Mesendoderm (in vitro differentiated cells): ENCODE measurements at regions not wholly inside any gene's neighbourhood (a gene's known extent, or its start where the extent isn't known, plus 50 kb on each side); places are given as distances from the start of the nearest gene placed in this dataset.

ENCODE experiments used
- DNase-seq: peaks from one replicate; pipeline ENCODE4 v3.0.0; 2013
- H2AK5ac ChIP-seq: 2 replicates; pipeline ENCODE4 v1.6.1; 2013; ENCODE audit warnings: low read length, inconsistent platforms
- H2BK120ac ChIP-seq: 2 replicates; pipeline ENCODE4 v1.6.1; 2013; ENCODE audit warnings: low read depth, mild to moderate bottlenecking, low read length, moderate library complexity, mixed read lengths
- H2BK15ac ChIP-seq: replicated peaks from 2 replicates; pipeline ENCODE4 v1.6.1; 2013; ENCODE audit warnings: low read depth, mild to moderate bottlenecking, moderate library complexity
- H2BK5ac ChIP-seq: 2 replicates; pipeline ENCODE4 v1.6.1; 2013; ENCODE audit warnings: low read length, inconsistent platforms
- H3K18ac ChIP-seq: 2 replicates; pipeline ENCODE4 v1.6.1; 2013; ENCODE audit warnings: mild to moderate bottlenecking, low read length, mixed read lengths
- H3K23ac ChIP-seq: one replicate; pipeline ENCODE4 v1.6.1; 2013; ENCODE audit warnings: low read length
- H3K27ac ChIP-seq: 2 replicates; pipeline ENCODE4 v1.5.1; 2013; ENCODE audit warnings: low read depth, mild to moderate bottlenecking, inconsistent platforms, low read length, moderate library complexity
- H3K27me3 ChIP-seq: 2 replicates; pipeline ENCODE4 v1.6.1; 2013; ENCODE audit warnings: low read length, control low read depth, mild to moderate bottlenecking, inconsistent platforms; ENCODE audit not compliant: insufficient read depth, poor library complexity
- H3K36me3 ChIP-seq: 2 replicates; pipeline ENCODE4 v1.6.1; 2013; ENCODE audit warnings: low read length, inconsistent platforms; ENCODE audit not compliant: control insufficient read depth, insufficient read depth
- H3K4ac ChIP-seq: one replicate; pipeline ENCODE4 v1.6.1; 2013; ENCODE audit warnings: low read depth, mild to moderate bottlenecking, low read length, moderate library complexity
- H3K4me1 ChIP-seq: 2 replicates; pipeline ENCODE4 v1.6.1; 2013; ENCODE audit warnings: low read depth, low read length, inconsistent platforms; ENCODE audit not compliant: control insufficient read depth
- H3K4me2 ChIP-seq: 2 replicates; pipeline ENCODE4 v1.6.1; 2013; ENCODE audit warnings: low read length
- H3K4me3 ChIP-seq: 2 replicates; pipeline ENCODE4 v1.5.1; 2013; ENCODE audit warnings: mild to moderate bottlenecking, low read length
- H3K56ac ChIP-seq: one replicate; pipeline ENCODE4 v1.6.1; 2013; ENCODE audit warnings: low read length
- H3K79me1 ChIP-seq: 2 replicates; pipeline ENCODE4 v1.6.1; 2013; ENCODE audit warnings: low read length, inconsistent platforms
- H3K79me2 ChIP-seq: 2 replicates; pipeline ENCODE4 v1.6.1; 2013; ENCODE audit warnings: mild to moderate bottlenecking, low read length; ENCODE audit not compliant: control insufficient read depth, insufficient read depth
- H3K9ac ChIP-seq: 2 replicates; pipeline ENCODE4 v1.6.1; 2013; ENCODE audit warnings: low read length, inconsistent platforms
- H4K5ac ChIP-seq: one replicate; pipeline ENCODE4 v1.6.1; 2013; ENCODE audit warnings: low read length
- H4K8ac ChIP-seq: one replicate; pipeline ENCODE4 v1.6.1; 2013; ENCODE audit warnings: low read depth, mild to moderate bottlenecking, control low read depth, low read length, moderate library complexity
- WGBS: extraction: QIAGEN DNeasy Blood & Tissue Kit; methylation state at CpG from one replicate; pipeline ENCODE4 v1.1.7; 2013; ENCODE audit warnings: low lambda C conversion rate, missing lambda C conversion rate; ENCODE audit not compliant: insufficient coverage; ENCODE audit errors: extremely low coverage; 5-methylcytosine and 5-hydroxymethylcytosine counted together

- H4K8ac ChIP-seq: no peak overlapping the region
- no peak overlapping the region for H2BK15ac ChIP-seq
- H3K4me1 ChIP-seq: no peaks in the 10 kb centered on the region
- no peak overlapping the region for H3K27ac ChIP-seq
- H2AK5ac ChIP-seq: no peak overlapping the region
- no peak overlapping the region for H2BK5ac ChIP-seq
- no peak overlapping the region for H3K9ac ChIP-seq
- H3K23ac ChIP-seq: no peak overlapping the region
- H3K36me3 ChIP-seq: no peaks in the 10 kb centered on the region
- no peak overlapping the region for H2BK120ac ChIP-seq
- no CpG with 5 or more reads among the region's 2 CpGs for WGBS
- H3K18ac ChIP-seq: no peak overlapping the region
- H3K56ac ChIP-seq: no peak overlapping the region
- H3K79me2 ChIP-seq: no peaks in the 10 kb centered on the region
- no peak overlapping the region for H3K4me3 ChIP-seq
- H3K4me2 ChIP-seq: no peak overlapping the region
- no peaks in the 10 kb centered on the region for H3K79me1 ChIP-seq
- H4K5ac ChIP-seq: no peak overlapping the region
- DNase-seq: peak; percentile 66
- no peaks in the 10 kb centered on the region for H3K27me3 ChIP-seq
- H3K4ac ChIP-seq: no peak overlapping the region
Measured at GRCh38 chr3:180116658-180117057, 79.9 kb upstream of the PEX5L start.

GRCh38 chr3:180117381-180118163, 80.8 kb upstream of the PEX5L start:
- H2BK5ac ChIP-seq: no peak overlapping the region
- no peaks in the 10 kb centered on the region for H3K4me1 ChIP-seq
- DNase-seq: no peak
- no peak overlapping the region for H3K27ac ChIP-seq
- H3K18ac ChIP-seq: no peak overlapping the region
- no peak overlapping the region for H4K5ac ChIP-seq
- no peak overlapping the region for H3K4ac ChIP-seq
- no peak overlapping the region for H3K9ac ChIP-seq
- no peak overlapping the region for H4K8ac ChIP-seq
- H3K23ac ChIP-seq: no peak overlapping the region
- H3K56ac ChIP-seq: no peak overlapping the region
- no peak overlapping the region for H2AK5ac ChIP-seq
- no peak overlapping the region for H2BK120ac ChIP-seq
- no peak overlapping the region for H3K4me2 ChIP-seq
- H3K79me1 ChIP-seq: no peaks in the 10 kb centered on the region
- no peak overlapping the region for H3K4me3 ChIP-seq
- H3K36me3 ChIP-seq: no peaks in the 10 kb centered on the region
- no peaks in the 10 kb centered on the region for H3K27me3 ChIP-seq
- H3K79me2 ChIP-seq: no peaks in the 10 kb centered on the region
- WGBS: no CpG with 5 or more reads among the region's 11 CpGs
- H2BK15ac ChIP-seq: no peak overlapping the region

GRCh38 chr3:180119567-180119966, 82.8 kb upstream of the PEX5L start:
- Histone ChIP-seq H2AK5ac (no peak overlapping the region), H3K79me1 (no peaks in the 10 kb centered on the region), H3K9ac (no peak overlapping the region), H4K8ac (no peak overlapping the region), H3K27ac (no peak overlapping the region), H3K4me1 (no peaks in the 10 kb centered on the region), H4K5ac (no peak overlapping the region), H3K4me2 (no peak overlapping the region), H2BK120ac (no peak overlapping the region), H3K56ac (no peak overlapping the region), H3K79me2 (no peaks in the 10 kb centered on the region), H3K36me3 (no peaks in the 10 kb centered on the region), H3K4ac (no peak overlapping the region), H2BK15ac (no peak overlapping the region), H3K27me3 (no peaks in the 10 kb centered on the region), H3K23ac (no peak overlapping the region), H3K18ac (no peak overlapping the region), H3K4me3 (no peak overlapping the region), H2BK5ac (no peak overlapping the region)
- no CpG with 5 or more reads among the region's 1 CpG for WGBS
- DNase-seq: no peak

- Histone ChIP-seq H3K4me1 (no peaks in the 10 kb centered on the region), H3K4ac (no peak overlapping the region), H2AK5ac (no peak overlapping the region), H2BK15ac (no peak overlapping the region), H4K5ac (no peak overlapping the region), H3K56ac (no peak overlapping the region), H2BK5ac (no peak overlapping the region), H3K4me3 (no peak overlapping the region), H4K8ac (no peak overlapping the region), H3K4me2 (no peak overlapping the region), H3K79me1 (no peaks in the 10 kb centered on the region), H3K23ac (no peak overlapping the region), H3K36me3 (no peaks in the 10 kb centered on the region), H3K9ac (no peak overlapping the region), H3K27me3 (no peaks in the 10 kb centered on the region), H3K79me2 (no peaks in the 10 kb centered on the region), H3K27ac (no peak overlapping the region), H3K18ac (no peak overlapping the region), H2BK120ac (no peak overlapping the region)
- DNase-seq: no peak
Measured at GRCh38 chr3:180123928-180124327, 87.2 kb upstream of the PEX5L start.

GRCh38 chr3:180131169-180131568, 94.4 kb upstream of the PEX5L start:
- H3K18ac ChIP-seq: no peak overlapping the region
- H3K56ac ChIP-seq: no peak overlapping the region

GRCh38 chr3:180135101-180135500, 98.4 kb upstream of the PEX5L start:
- H3K27ac ChIP-seq: peak overlapping the region; percentile 31
- no peak overlapping the region for H3K4me2 ChIP-seq
- no peak overlapping the region for H3K4ac ChIP-seq
- no peaks in the 10 kb centered on the region for H3K79me2 ChIP-seq
- H3K36me3 ChIP-seq: no peaks in the 10 kb centered on the region
- WGBS: no CpG with 5 or more reads among the region's 2 CpGs
- no peaks in the 10 kb centered on the region for H3K4me1 ChIP-seq
- no peak overlapping the region for H3K18ac ChIP-seq
- no peaks in the 10 kb centered on the region for H3K79me1 ChIP-seq
- no peak overlapping the region for H3K9ac ChIP-seq
- H3K27me3 ChIP-seq: no peaks in the 10 kb centered on the region
- H2BK15ac ChIP-seq: no peak overlapping the region
- peak overlapping the region; percentile 10 for H2BK5ac ChIP-seq
- peak; percentile 67 for DNase-seq
- H2BK120ac ChIP-seq: peak overlapping the region; percentile 2
- H3K56ac ChIP-seq: no peak overlapping the region
- H3K23ac ChIP-seq: no peak overlapping the region
- H4K5ac ChIP-seq: no peak overlapping the region
- H4K8ac ChIP-seq: no peak overlapping the region
- H2AK5ac ChIP-seq: no peak overlapping the region
- no peak overlapping the region for H3K4me3 ChIP-seq

More at GRCh38 chr3:180131169-180131568, 94.4 kb upstream of the PEX5L start:
- Histone ChIP-seq H3K4me3 (no peak overlapping the region), H3K4ac (no peak overlapping the region), H3K79me2 (no peaks in the 10 kb centered on the region), H3K4me2 (no peak overlapping the region), H3K9ac (no peak overlapping the region), H3K36me3 (no peaks in the 10 kb centered on the region), H3K27ac (no peak overlapping the region), H2BK15ac (no peak overlapping the region), H3K23ac (no peak overlapping the region), H4K5ac (no peak overlapping the region), H2AK5ac (no peak overlapping the region), H2BK5ac (no peak overlapping the region), H3K79me1 (no peaks in the 10 kb centered on the region), H3K27me3 (no peaks in the 10 kb centered on the region), H4K8ac (no peak overlapping the region), H3K4me1 (no peaks in the 10 kb centered on the region), H2BK120ac (no peak overlapping the region)
- no peak for DNase-seq
- no CpG with 5 or more reads among the region's 3 CpGs for WGBS
